IMR-90 (cell line): ENCODE measurements at regions not wholly inside any gene's neighbourhood (a gene's known extent, or its start where the extent isn't known, plus 50 kb on each side); places are given as distances from the start of the nearest gene placed in this dataset.

Experiments
- ATAC-seq: fragments of 200-7000 bp; cut with Tn5 transposase; 2 replicates; pipeline ENCODE4 v1.9.1; 2020; ENCODE audit warnings: low read depth, mild to moderate bottlenecking, moderate library complexity
- BruUV-seq: library from RNA; stranded (reverse); fragments of 400-500 nt; replicated peaks from 2 replicates; lab custom pipeline; 2021; lab: Mats Ljungman, UMichigan
- CTCF ChIA-PET: fragments of 300-600 bp; formaldehyde crosslinking; extraction: SDS; loops from one replicate; lab custom pipeline; 2021; ENCODE audit warnings: antibody characterized with exemption; lab: Yijun Ruan, JAX
- POLR2A ChIA-PET: fragments of 300-600 bp; sonication (Branson Sonifier 250); formaldehyde crosslinking; loops from one replicate; lab custom pipeline; 2022; ENCODE audit warnings: antibody characterized with exemption; ENCODE audit not compliant: unreplicated experiment; lab: Charles Lee
- DNase-seq: peaks from one replicate; pipeline ENCODE4 v3.0.0; 2013
- H2AFZ ChIP-seq: replicated peaks from 2 replicates; pipeline ENCODE3; 2013; ENCODE audit warnings: low read length, mild to moderate bottlenecking; ENCODE audit not compliant: poor library complexity
- H2AK5ac ChIP-seq: 2 replicates; pipeline ENCODE4 v1.6.1; 2013; ENCODE audit warnings: low read depth, low read length, inconsistent platforms
- H2AK9ac ChIP-seq: replicated peaks from 2 replicates; pipeline ENCODE3; 2013; ENCODE audit warnings: mild to moderate bottlenecking, low read depth, low read length, moderate library complexity; ENCODE audit not compliant: poor library complexity
- H2BK120ac ChIP-seq: 2 replicates; pipeline ENCODE4 v1.6.1; 2013; ENCODE audit warnings: low read depth, low read length, inconsistent platforms
- H2BK15ac ChIP-seq: 3 replicates; pipeline ENCODE4 v1.6.1; 2013; ENCODE audit warnings: low read depth, low read length, inconsistent platforms
- H2BK20ac ChIP-seq: 2 replicates; pipeline ENCODE4 v1.6.1; 2013; ENCODE audit warnings: low read depth, mild to moderate bottlenecking, inconsistent platforms, low read length, moderate library complexity
- H2BK5ac ChIP-seq: 2 replicates; pipeline ENCODE4 v1.6.1; 2013; ENCODE audit warnings: mild to moderate bottlenecking, low read depth, low read length, inconsistent platforms; ENCODE audit not compliant: poor library complexity, severe bottlenecking
- H3K14ac ChIP-seq: replicated peaks from 2 replicates; pipeline ENCODE4 v1.6.1; 2013; ENCODE audit warnings: low read depth, low read length, inconsistent platforms
- H3K18ac ChIP-seq: 2 replicates; pipeline ENCODE4 v1.6.1; 2013; ENCODE audit warnings: low read depth, low read length, control low read depth
- H3K23ac ChIP-seq: 2 replicates; pipeline ENCODE4 v1.6.1; 2013; ENCODE audit warnings: low read depth, low read length, inconsistent platforms
- H3K27ac ChIP-seq: 2 replicates; pipeline ENCODE4 v1.5.1; 2013; ENCODE audit warnings: mild to moderate bottlenecking, control low read depth, low read length; ENCODE audit not compliant: insufficient read depth
- H3K27me3 ChIP-seq: 2 replicates; pipeline ENCODE4 v1.6.1; 2013; ENCODE audit warnings: low read length; ENCODE audit not compliant: control insufficient read depth, insufficient read depth
- H3K36me3 ChIP-seq: 2 replicates; pipeline ENCODE4 v1.6.1; 2013; ENCODE audit warnings: low read length, mixed read lengths; ENCODE audit not compliant: control insufficient read depth, insufficient read depth
- H3K4ac ChIP-seq: 2 replicates; pipeline ENCODE4 v1.6.1; 2013; ENCODE audit warnings: low read depth, low read length, inconsistent platforms
- H3K4me1 ChIP-seq: 2 replicates; pipeline ENCODE4 v1.6.1; 2013; ENCODE audit warnings: low read length, mixed read lengths; ENCODE audit not compliant: control insufficient read depth, insufficient read depth
- H3K4me2 ChIP-seq: 2 replicates; pipeline ENCODE4 v1.6.1; 2013; ENCODE audit warnings: low read depth, mild to moderate bottlenecking, control low read depth, low read length, moderate library complexity
- H3K4me3 ChIP-seq: 2 replicates; pipeline ENCODE4 v1.5.1; 2013; ENCODE audit warnings: low read depth, mild to moderate bottlenecking, control low read depth, low read length, moderate library complexity; ENCODE audit not compliant: insufficient read depth
- H3K56ac ChIP-seq: 2 replicates; pipeline ENCODE4 v1.6.1; 2013; ENCODE audit warnings: low read length, inconsistent platforms; ENCODE audit not compliant: insufficient read depth; ENCODE audit errors: extremely low read depth
- H3K79me1 ChIP-seq, 2 experiments: 2 replicates each; pipeline ENCODE4 v1.6.1; 2013; ENCODE audit warnings: low read length in 2 of 2, inconsistent platforms in 1 of 2, low read depth in 1 of 2
- H3K9ac ChIP-seq: 2 replicates; pipeline ENCODE4 v1.6.1; 2013; ENCODE audit warnings: low read depth, low read length, control low read depth
- H3K9me1 ChIP-seq: 2 replicates; pipeline ENCODE4 v1.6.1; 2013; ENCODE audit warnings: low read length, inconsistent platforms; ENCODE audit not compliant: insufficient read depth
- H3K9me3 ChIP-seq: 2 replicates; pipeline ENCODE4 v1.6.1; 2013; ENCODE audit warnings: low read length; ENCODE audit not compliant: control insufficient read depth, insufficient read depth
- H4K20me1 ChIP-seq: 2 replicates; pipeline ENCODE4 v1.6.1; 2013; ENCODE audit warnings: low read length, inconsistent platforms; ENCODE audit not compliant: insufficient read depth
- H4K5ac ChIP-seq: 2 replicates; pipeline ENCODE4 v1.6.1; 2013; ENCODE audit warnings: mild to moderate bottlenecking, low read depth, low read length, control low read depth
- H4K8ac ChIP-seq, 2 experiments: 2 replicates each; pipeline ENCODE4 v1.6.1; 2013; ENCODE audit warnings: low read depth in 2 of 2, low read length in 2 of 2, control low read depth in 1 of 2, inconsistent platforms in 1 of 2
- H4K91ac ChIP-seq: 2 replicates; pipeline ENCODE4 v1.6.1; 2013; ENCODE audit warnings: low read depth, low read length, inconsistent platforms; ENCODE audit not compliant: insufficient read depth
- CEBPB ChIP-seq: IDR thresholded peaks from 2 replicates; pipeline ENCODE4 v1.6.1; 2012; ENCODE audit warnings: low read depth, low read length, improper control_type of control experiment
- POLR2A ChIP-seq: IDR thresholded peaks from 2 replicates; pipeline ENCODE4 v1.6.1; 2012; ENCODE audit warnings: mild to moderate bottlenecking, low read depth, low read length
- RAD21 ChIP-seq: IDR thresholded peaks from 2 replicates; pipeline ENCODE4 v1.6.1; 2012; ENCODE audit warnings: low read length, improper control_type of control experiment
- USF2 ChIP-seq: fragments of 150-350 bp; IDR thresholded peaks from 2 replicates; pipeline ENCODE4 v1.6.1; 2017; ENCODE audit warnings: mild to moderate bottlenecking, antibody characterized with exemption, low read length, low read depth
- WGBS, 2 experiments: methylation state at CpG; one replicate each; pipeline versions ENCODE4 v1.1.5 to v1.1.7; 2013; ENCODE audit warnings: missing lambda C conversion rate in 2 of 2; ENCODE audit not compliant: insufficient read length in 1 of 2; ENCODE audit errors: extremely low coverage in 2 of 2; 5-methylcytosine and 5-hydroxymethylcytosine counted together
- dilution Hi-C: fragments of 300-500 bp; cut with HindIII; formaldehyde crosslinking; loops from one replicate; pipeline ENCODE4 v1.14.3; 2018; ENCODE audit warnings: low sequenced_read_pairs; ENCODE audit not compliant: unreplicated experiment
- in situ Hi-C: fragments of 300-500 bp; cut with MboI; formaldehyde crosslinking; loops from 3 replicates; pipeline ENCODE4 v1.14.3; 2019; ENCODE audit warnings: low sequenced_read_pairs, inconsistent platforms, mixed read lengths
- intact Hi-C: fragments of 100-400 bp; cut with micrococcal nuclease; formaldehyde crosslinking; loops from 2 replicates; pipeline ENCODE4 v1.10.0; 2022

- no peak overlapping the region for H3K14ac ChIP-seq
- ChIA-PET CTCF (interaction anchor here (0.9 kb wide), 1 partner anchor 28 kb away, joined by 3 read pairs; no protein-coding TSS in a partner anchor), POLR2A (no interaction called here)
- H2AK5ac ChIP-seq: no peak overlapping the region
- 0 out of 2 replicates have a peak overlapping the region, but pooled peaks have one; percentile 34 for H4K91ac ChIP-seq
- H4K8ac ChIP-seq: no peak overlapping the region
- no peak overlapping the region for H2BK120ac ChIP-seq
- no peak overlapping the region; the same call in 2 of the 3 replicates for H2BK15ac ChIP-seq
- no peak overlapping the region for H3K27ac ChIP-seq
- H3K79me1 ChIP-seq: no peaks in the 10 kb centered on the region
- H2BK5ac ChIP-seq: no peak overlapping the region
- no CpG with 5 or more reads among the region's 4 CpGs for WGBS, 2 experiments
- H3K56ac ChIP-seq: no peak overlapping the region
- no peak overlapping the region; the same call in 1 of the 2 replicates for H4K5ac ChIP-seq
- no TSS peak for BruUV-seq
- no peak overlapping the region for H3K4me3 ChIP-seq
- peaks cover 7% of the 10 kb centered on the region; the same call in 1 of the 2 replicates for H3K9me1 ChIP-seq
- H3K27me3 ChIP-seq: no peaks in the 10 kb centered on the region
- ATAC-seq (no peak), DNase-seq (peak; percentile 19)
- H3K9me3 ChIP-seq: no peaks in the 10 kb centered on the region
- H4K20me1 ChIP-seq: no peaks in the 10 kb centered on the region
- H3K23ac ChIP-seq: no peak overlapping the region
- no peak overlapping the region for H2AFZ ChIP-seq
- peaks cover 9% of the 10 kb centered on the region for H3K4me1 ChIP-seq
- in situ Hi-C loops: no loop called here
- H3K4me2 ChIP-seq: no peak overlapping the region
- no peak overlapping the region for H2BK20ac ChIP-seq
- dilution Hi-C loops: no loop called here
- no peak overlapping the region for H2AK9ac ChIP-seq
- no peaks in the 10 kb centered on the region for H3K36me3 ChIP-seq
- no peak overlapping the region for H3K9ac ChIP-seq
- no peak overlapping the region for H3K18ac ChIP-seq
- no peak overlapping the region for H3K4ac ChIP-seq
- TF ChIP-seq USF2 (no peak), CEBPB (peak; percentile 68; the same call in 1 of the 2 replicates), POLR2A (no peak), RAD21 (no peak)
- intact Hi-C loops: no loop called here
These were observed 226.0 kb upstream of the TANK start for GRCh38 chr2:160934263-160934662.
